HPDE6-E6E7 (cell line): ENCODE measurements at regions not wholly inside any gene's neighbourhood (a gene's known extent, or its start where the extent isn't known, plus 50 kb on each side); places are given as distances from the start of the nearest gene placed in this dataset.

ENCODE experiments used
- DNase-seq: peaks from one replicate; pipeline ENCODE4 v3.0.0; 2011; ENCODE audit warnings: missing footprints; ENCODE audit errors: extremely low spot score

DNA sequence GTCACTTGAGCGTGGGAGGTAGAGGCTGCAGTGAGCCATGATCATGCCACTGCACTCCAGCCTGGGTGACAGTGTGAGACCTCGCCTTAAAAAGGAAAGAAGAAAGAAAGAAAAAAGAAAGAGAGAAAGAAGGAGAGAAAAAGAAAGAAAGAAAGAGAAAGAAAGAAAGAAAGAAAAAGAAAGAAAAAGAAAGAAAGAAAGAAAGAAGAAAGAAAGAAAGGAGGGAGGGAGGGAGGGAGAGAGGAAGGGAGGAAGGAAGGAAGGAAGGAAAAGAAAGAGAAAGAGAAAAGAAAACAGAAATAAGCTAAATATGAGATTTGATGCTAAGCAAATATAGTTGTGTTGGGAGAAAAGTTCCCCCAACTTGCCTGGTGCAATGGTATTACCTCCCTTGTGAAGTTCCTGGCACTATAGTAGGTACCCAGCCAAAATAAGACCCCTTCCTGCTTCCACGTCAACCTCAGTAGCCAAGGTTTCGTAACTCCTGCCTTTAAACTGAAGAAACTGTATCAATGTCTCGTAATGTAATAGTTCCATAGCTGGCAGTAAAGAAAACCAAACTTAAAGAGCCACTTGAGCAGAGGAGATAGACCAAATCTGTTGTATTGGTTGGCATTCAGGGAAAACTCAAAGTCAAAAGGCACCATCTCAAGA lies 88.1 kb upstream of the HNRNPU start:
- no peak for DNase-seq

DNA sequence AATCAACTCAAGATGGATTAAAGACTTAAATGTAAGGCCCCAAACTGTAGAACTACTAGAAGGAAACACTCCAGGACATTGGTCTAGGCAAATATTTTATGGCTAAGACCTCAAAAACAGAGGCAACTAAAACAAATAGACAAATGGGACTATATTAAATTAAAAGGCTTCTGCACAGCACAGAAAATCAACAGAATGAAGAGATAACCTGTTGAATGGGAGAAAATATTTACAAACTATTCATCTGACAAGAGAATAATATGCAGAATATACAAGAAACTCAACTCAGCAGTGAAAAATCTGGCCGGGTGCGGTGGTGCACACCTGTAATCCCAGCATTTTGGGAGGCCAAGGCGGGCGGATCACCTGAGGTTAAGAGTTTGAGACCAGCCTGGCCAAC lies 84.1 kb upstream of the HNRNPU start:
- DNase-seq: no peak

DNA sequence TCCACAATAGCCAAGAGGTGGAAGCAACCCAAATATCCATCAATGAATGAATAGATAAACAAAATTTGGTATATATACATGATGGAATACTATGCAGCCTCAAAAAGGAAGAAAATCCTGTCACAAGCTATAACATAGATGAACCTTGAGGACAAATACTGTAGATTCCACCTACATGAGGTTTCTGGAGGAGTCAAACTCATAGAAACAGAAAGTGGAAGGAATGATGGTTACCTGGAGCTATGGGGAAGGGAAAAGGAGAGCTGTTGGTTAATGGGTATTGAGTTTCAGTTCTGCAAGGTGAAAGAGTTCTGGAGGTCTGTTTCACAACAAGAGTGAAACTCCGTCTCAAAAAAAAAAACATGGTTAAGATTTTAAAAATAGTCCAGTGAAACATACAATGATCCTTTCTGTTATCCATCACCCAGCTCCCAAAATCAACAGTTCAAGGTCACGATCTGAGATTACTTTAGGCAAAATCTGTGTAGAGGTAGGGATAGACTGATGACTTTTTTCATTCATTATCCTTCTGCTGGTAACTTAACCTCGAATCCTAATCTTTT lies 80.8 kb upstream of the HNRNPU start:
- no peak for DNase-seq

DNA sequence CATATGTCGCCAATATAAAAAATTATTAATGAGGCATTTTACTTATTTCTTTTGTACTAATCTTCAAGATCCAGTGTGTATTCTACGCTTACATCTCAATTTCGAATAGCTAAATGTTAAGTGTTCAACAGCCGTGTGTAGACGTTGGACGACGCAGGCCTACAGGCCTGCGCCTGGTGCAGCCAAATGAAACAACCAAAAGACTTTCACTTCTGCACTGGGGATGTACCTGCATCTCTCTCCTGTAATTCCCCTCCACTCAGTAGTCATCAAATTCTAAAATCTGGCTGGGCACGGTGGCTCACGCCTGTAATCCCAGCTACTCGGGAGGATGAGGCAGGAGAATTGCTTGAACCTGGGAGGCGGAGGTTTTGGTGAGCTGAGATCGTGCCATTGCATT lies 76.8 kb upstream of the HNRNPU start:
- no peak for DNase-seq

DNA sequence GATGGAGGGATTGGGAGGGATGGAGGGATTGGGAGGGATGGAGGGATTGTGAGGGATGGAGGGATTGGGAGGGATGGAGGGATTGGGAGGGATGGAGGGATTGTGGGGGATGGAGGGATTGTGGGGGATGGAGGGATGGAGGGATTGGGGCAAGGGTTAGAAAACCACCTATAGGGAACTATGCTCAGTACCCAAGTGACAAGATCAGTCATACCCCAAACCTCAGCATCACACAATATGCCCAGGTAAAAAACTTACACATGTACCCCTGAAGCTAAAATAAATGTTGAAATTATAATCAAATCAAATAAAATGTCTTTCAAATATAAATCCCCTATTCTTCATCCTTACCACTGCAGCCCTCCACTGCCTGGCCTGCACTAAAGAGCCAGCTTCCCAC lies 72.8 kb upstream of the HNRNPU start:
- no peak for DNase-seq

DNA sequence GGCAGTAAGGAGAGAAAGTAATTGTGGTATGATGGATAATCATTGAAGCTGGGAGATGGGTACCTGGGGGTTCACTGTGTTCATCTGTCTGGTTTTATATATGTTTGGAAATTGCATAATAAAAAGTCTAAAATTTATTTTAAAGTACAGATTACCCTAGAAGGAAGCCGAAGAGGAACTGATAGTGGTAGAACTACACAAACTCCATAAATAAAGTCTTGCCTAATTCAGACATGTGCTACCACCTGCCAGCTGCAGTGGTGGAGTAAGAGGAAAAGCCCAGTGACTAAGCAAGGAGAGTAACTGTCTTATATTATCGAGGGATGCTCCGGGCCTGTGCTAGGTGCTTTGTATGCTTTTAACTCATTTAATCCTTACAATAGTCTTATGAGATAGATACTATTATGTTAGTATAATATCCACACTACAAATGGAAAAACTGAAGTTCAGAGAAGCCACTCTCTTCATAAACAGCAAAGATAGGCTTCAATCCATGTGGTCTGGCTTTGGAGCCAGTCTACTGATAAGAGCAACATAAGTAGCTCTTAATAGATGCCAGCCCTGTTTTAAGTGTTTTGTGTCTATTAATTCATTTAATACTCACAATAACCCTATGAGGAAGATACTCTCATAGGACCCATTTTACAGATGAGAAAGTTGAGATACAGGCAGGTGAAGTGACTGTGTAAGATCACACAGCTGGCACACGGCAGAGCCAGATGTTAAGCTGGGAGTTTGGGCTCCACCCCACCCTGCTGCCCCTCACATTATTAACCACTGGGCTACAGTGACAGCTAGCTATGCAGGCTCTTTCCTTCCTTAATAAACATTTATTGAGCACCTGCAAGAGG lies 56.8 kb upstream of the HNRNPU start:
- no peak for DNase-seq

DNA sequence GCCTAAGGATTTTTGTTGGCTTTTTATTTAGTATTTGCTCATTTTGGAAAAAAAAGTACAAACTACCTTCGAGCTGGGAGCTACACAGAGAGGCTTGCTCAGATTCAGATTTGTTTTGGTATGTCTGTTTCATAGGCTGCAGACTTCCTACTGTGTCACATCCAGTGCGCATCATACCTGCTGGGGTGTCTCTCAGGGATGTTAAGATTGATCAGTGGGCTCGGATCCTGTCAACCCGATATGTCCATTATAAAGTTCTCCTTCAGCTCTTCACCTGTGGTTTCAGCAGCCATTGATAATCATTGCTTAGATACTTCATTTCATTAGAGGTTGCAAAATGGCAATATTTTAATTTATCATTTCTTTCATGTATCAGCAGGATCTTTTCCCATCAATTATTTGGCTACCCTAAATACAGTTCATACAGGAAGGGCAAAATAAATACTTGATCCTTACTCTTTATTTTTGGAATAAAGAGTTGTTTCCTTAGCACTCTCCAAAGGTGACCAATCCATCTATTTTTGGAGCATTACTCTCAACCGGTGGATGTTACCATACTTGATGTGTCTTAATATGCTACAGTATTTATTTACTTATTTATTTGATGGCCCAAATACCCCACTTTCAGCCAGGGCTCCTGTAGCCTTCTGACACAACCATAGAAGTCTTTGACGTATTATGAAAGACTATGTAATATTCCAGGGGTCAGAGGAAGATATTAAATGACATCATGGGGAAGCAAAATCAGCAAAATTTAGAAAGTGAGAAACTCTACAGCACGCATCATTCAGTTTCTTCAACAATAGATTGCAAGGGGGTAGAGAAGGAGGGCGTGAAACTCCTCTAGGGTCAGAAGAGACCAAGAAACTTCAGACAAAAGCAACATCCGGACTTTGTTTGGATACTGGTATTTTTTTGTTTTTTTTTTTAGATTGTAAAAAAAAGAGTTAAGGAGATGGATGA lies 55.3 kb upstream of the HNRNPU start:
- DNase-seq: no peak

DNA sequence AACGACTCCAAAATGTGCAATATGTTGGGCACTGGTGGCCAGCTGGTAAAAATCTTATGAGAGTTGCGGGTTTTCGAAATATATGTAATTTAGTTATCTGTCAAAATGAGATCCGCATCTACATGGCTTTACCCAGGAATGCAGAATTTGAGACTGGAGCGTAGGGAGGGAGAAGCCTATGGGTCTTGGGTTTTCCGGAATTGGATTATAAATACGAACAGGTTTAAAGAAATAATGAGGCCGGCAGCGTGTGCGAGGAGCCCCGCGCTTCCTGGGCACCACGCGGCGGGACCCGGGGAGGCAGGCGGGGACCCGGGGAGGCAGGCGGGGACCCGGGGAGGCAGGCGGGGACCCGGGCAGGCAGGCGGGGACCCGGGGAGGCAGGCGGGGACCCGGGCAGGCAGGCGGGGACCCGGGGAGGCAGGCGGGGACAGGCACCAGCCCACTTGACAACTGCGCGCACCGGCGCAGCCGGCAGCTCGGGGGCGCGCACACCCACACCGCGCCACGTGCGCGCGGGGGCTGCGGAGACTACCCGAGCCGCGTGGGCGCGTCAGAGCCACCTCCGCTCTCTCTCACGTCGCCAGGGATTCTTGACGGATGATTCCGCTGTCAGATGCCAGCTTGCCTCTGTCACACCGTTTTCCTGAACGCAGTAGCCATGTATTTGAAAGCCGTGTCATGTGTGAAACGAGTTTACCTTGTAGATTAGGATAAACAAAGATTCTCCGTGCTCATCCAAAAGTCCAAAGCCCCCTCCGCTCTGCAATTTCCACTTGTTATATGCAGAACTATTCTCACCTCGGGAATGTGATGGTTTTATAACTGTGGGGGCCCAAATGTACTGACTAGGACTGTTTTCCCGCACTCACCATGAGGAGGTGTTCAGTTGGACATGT lies 54.3 kb upstream of the HNRNPU start:
- no peak for DNase-seq

DNA sequence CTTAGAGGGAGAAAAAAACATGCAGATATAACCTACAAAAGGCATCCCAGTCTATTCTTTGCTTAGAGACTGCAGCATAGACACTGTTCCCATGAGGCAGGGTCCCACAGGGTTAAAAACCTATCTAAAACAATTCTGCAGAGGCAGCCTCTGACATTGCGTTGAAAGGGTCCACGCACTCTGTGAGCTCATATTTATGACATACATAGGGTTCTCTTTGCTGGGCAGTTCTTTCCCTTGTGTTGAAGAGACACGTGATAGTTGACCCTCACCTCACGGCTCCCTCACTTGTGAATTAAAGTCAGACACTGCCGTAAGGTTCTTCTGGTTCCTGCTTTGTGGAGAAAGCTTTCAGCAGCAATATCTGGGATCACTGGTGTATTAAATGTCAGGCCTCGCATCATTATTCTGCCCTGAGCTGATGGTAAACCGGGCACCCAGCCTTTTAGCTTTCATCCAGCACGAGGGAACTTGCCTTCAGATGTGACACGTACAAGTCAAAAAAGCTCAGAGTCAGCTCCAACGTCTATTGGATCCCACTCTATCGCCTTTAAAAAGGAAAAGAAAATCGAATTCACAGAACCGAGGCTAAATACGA lies 52.8 kb upstream of the HNRNPU start:
- no peak for DNase-seq

DNA sequence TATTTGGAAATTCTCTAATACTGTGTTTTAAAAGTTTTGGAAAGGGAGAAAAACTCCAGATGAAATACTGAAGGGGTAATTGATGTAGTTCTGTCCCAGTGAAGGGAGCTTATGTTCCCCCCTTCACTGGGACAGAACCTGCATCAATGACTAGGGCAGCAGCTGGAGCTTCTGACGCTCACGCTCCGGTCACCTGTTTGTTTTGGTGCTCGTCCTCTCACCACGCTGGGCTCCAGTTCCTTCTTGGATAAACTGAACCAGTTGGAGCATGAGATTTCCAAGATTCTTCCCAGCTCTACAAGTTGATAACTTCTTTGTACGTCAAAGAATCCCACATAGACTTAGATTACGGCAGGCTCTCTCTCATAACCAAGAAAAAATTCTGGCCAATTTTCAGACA lies 51.4 kb upstream of the HNRNPU start:
- DNase-seq: no peak

DNA sequence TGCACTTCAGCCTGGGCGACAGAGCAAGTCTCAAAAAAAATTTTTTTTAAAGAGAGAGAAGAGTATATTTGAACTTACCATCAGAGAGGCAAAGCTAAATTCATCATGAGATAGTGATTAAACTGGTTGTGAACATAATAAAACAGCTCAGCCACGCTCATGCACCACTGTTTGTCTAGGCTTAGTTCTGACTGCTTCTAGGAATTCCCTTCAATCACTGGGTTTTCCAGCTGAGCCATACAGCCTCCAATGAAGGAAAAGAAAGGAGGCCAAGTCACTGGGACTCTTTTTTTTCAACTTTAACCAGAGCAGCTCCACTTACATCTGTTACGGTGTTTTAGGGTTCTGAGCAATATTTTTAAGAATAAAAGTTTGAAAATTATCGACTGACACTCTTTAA lies 50.4 kb upstream of the HNRNPU start:
- DNase-seq: no peak
